HCT116 (cell line): ENCODE measurements at regions not wholly inside any gene's neighbourhood (a gene's known extent, or its start where the extent isn't known, plus 50 kb on each side); places are given as distances from the start of the nearest gene placed in this dataset.

Experiments used
- ATAC-seq: fragments of 200-7000 bp; cut with Tn5 transposase; 2 replicates; pipeline ENCODE4 v1.9.1; 2020; ENCODE audit warnings: mild to moderate bottlenecking, moderate library complexity
- BruUV-seq: library from RNA; stranded (reverse); fragments of 400-500 nt; replicated peaks from 2 replicates; lab custom pipeline; 2021; lab: Mats Ljungman, UMichigan
- CTCF ChIA-PET: fragments of 300-600 bp; sonication (Branson Sonifier 250); formaldehyde crosslinking; loops from one replicate; lab custom pipeline; 2021; ENCODE audit warnings: antibody characterized with exemption; lab: Charles Lee
- POLR2A ChIA-PET: fragments of 300-600, 350-600 bp; sonication (Branson Sonifier 250); formaldehyde crosslinking; loops from one replicate; lab custom pipeline; 2021; ENCODE audit warnings: antibody characterized with exemption; lab: Charles Lee
- RAD21 ChIA-PET, 2 experiments: fragments of 300-600 bp; sonication (Branson Sonifier 250); formaldehyde crosslinking; loops; one replicate each; lab custom pipeline; 2023; ENCODE audit warnings: low total read pairs in 2 of 2; ENCODE audit not compliant: uncharacterized antibody in 2 of 2, unreplicated experiment in 2 of 2, low non-redundant PET in 1 of 2; lab: Charles Lee
- DNase-seq: peaks from one replicate; pipeline ENCODE4 v3.0.0-alpha.2; 2010; ENCODE audit warnings: low read depth, low spot score
- H2AFZ ChIP-seq: fragments of 200-600 bp; shearing (Covaris generic), sonication (generic); 2 replicates; pipeline ENCODE4 v1.6.1; 2017; ENCODE audit warnings: low read depth, mixed run types, mixed read lengths, antibody characterized with exemption, low read length; ENCODE audit not compliant: poor library complexity, severe bottlenecking
- H3K27ac ChIP-seq: 2 replicates; pipeline ENCODE4 v1.5.1; 2012; ENCODE audit warnings: low read depth, low read length
- H3K27me3 ChIP-seq: fragments of 200-600 bp; sonication (generic); 2 replicates; pipeline ENCODE4 v1.6.1; 2016; ENCODE audit warnings: mixed run types, low read length, mixed read lengths; ENCODE audit not compliant: insufficient read depth
- H3K36me3 ChIP-seq, 2 experiments: fragments of 200-500 bp in 1 of 2; fragments of 200-600 bp in 1 of 2; sonication (Bioruptor generic) in 1 of 2; sonication (generic) in 1 of 2; 2 replicates each; pipeline versions ENCODE4 v1.5.1 to v1.6.1; 2014 to 2016; ENCODE audit warnings: low read length in 2 of 2, inconsistent platforms in 1 of 2, mixed read lengths in 1 of 2, mixed run types in 1 of 2; ENCODE audit not compliant: insufficient read depth in 2 of 2, control insufficient read depth in 1 of 2
- H3K4me1 ChIP-seq, 2 experiments: fragments of 200-600 bp in 1 of 2; sonication (generic) in 1 of 2; 2 replicates each; pipeline versions ENCODE4 v1.5.1 to v1.6.1; 2012 to 2017; ENCODE audit warnings: low read length in 2 of 2, inconsistent platforms in 1 of 2, mild to moderate bottlenecking in 1 of 2, mixed read lengths in 1 of 2, mixed run types in 1 of 2, moderate library complexity in 1 of 2; ENCODE audit not compliant: insufficient read depth in 2 of 2, control insufficient read depth in 1 of 2
- H3K4me2 ChIP-seq: fragments of 200-600 bp; sonication (generic); 2 replicates; pipeline ENCODE4 v1.6.1; 2017; ENCODE audit warnings: mixed run types, low read length, mixed read lengths
- H3K4me3 ChIP-seq, 2 experiments: fragments of 200-600 bp in 1 of 2; sonication (generic) in 1 of 2; replicated peaks in 1 of 2; 2 replicates each; pipeline ENCODE4 v1.5.1; 2011 to 2016; ENCODE audit warnings: low read length in 2 of 2, control low read depth in 1 of 2, low read depth in 1 of 2, mild to moderate bottlenecking in 1 of 2, mixed read lengths in 1 of 2, mixed run types in 1 of 2
- H3K79me2 ChIP-seq: fragments of 200-600 bp; sonication (generic); 2 replicates; pipeline ENCODE4 v1.6.1; 2017; ENCODE audit warnings: mild to moderate bottlenecking, mixed run types, low read length, moderate library complexity, mixed read lengths; ENCODE audit not compliant: insufficient read depth
- H3K9ac ChIP-seq: fragments of 200-600 bp; sonication (generic); 2 replicates; pipeline ENCODE4 v1.6.1; 2016; ENCODE audit warnings: low read length, mixed read lengths
- H3K9me2 ChIP-seq: fragments of 200-600 bp; sonication (generic), shearing (Covaris generic); 2 replicates; pipeline ENCODE4 v1.6.1; 2017; ENCODE audit warnings: mixed run types, mild to moderate bottlenecking, moderate library complexity; ENCODE audit not compliant: insufficient read depth
- H3K9me3 ChIP-seq, 2 experiments: fragments of 200-500 bp in 1 of 2; fragments of 200-600 bp in 1 of 2; sonication (Bioruptor generic) in 1 of 2; sonication (generic) in 1 of 2; 2 replicates each; pipeline ENCODE4 v1.6.1; 2014 to 2017; ENCODE audit warnings: low read length in 2 of 2, mixed read lengths in 2 of 2, inconsistent platforms in 1 of 2, low read depth in 1 of 2, mild to moderate bottlenecking in 1 of 2, mixed run types in 1 of 2, moderate library complexity in 1 of 2; ENCODE audit not compliant: control insufficient read depth in 1 of 2, insufficient read depth in 1 of 2
- H4K20me1 ChIP-seq: fragments of 200-600 bp; sonication (generic), shearing (Covaris generic); 2 replicates; pipeline ENCODE4 v1.6.1; 2017; ENCODE audit warnings: mixed run types, mild to moderate bottlenecking, moderate library complexity; ENCODE audit not compliant: insufficient read depth
- EZH2phosphoT487 ChIP-seq: fragments of 200-600 bp; IDR thresholded peaks from 2 replicates; pipeline ENCODE4 v1.6.1; 2018; ENCODE audit warnings: antibody characterized with exemption, borderline replicate concordance
- JUND ChIP-seq: IDR thresholded peaks from 2 replicates; pipeline ENCODE4 v1.6.1; 2012
- MAX ChIP-seq: IDR thresholded peaks from 2 replicates; pipeline ENCODE4 v1.6.1; 2012
- POLR2AphosphoS5 ChIP-seq: IDR thresholded peaks from 2 replicates; pipeline ENCODE4 v1.6.1; 2011; ENCODE audit warnings: mild to moderate bottlenecking, low read depth, low read length, moderate library complexity
- RAD21 ChIP-seq: IDR thresholded peaks from 2 replicates; pipeline ENCODE4 v1.6.1; 2012; ENCODE audit warnings: low read depth, mild to moderate bottlenecking
- TCF7L2 ChIP-seq: IDR thresholded peaks from 2 replicates; pipeline ENCODE4 v1.7.0; 2011; ENCODE audit warnings: borderline replicate concordance, inconsistent platforms; ENCODE audit not compliant: insufficient read depth, insufficient read length; ENCODE audit errors: extremely low read depth
- YY1 ChIP-seq: IDR thresholded peaks from 2 replicates; pipeline ENCODE4 v1.6.1; 2011; ENCODE audit warnings: low read length, low read depth, moderate library complexity, mild to moderate bottlenecking; ENCODE audit not compliant: insufficient replicate concordance; ENCODE audit errors: extremely low read depth
- ZFX ChIP-seq: fragments of 450-650 bp; IDR thresholded peaks from 2 replicates; pipeline ENCODE4 v1.6.1; 2017
- ZNF274 ChIP-seq: fragments of 200-500 bp; sonication (Bioruptor generic); IDR thresholded peaks from 2 replicates; pipeline ENCODE4 v1.6.1; 2014; ENCODE audit warnings: mild to moderate bottlenecking, low read depth, low read length, inconsistent platforms
- intact Hi-C: fragments of 100-400 bp; cut with micrococcal nuclease; formaldehyde crosslinking; loops from 2 replicates; pipeline ENCODE4 v1.10.0; 2022
- TF ChIP-seq, protein P1 (sequence below): IDR thresholded peaks from 2 replicates; pipeline ENCODE4 v1.6.1; 2011; ENCODE audit warnings: mild to moderate bottlenecking, low read length, moderate library complexity; ENCODE audit not compliant: insufficient replicate concordance; ENCODE audit errors: extremely low read depth
- TF ChIP-seq, protein P2 (sequence below), 3 experiments: fragments of 200-600 bp in 1 of 3; sonication (generic) in 1 of 3; IDR thresholded peaks in 2 of 3; conservative IDR thresholded peaks in 1 of 3; 2 replicates each; pipeline ENCODE4 v1.5.1; 2012 to 2017; ENCODE audit warnings: low read depth in 2 of 3, low read length in 2 of 3, antibody characterized with exemption in 1 of 3, borderline replicate concordance in 1 of 3, control low read depth in 1 of 3, mild to moderate bottlenecking in 1 of 3, mixed read lengths in 1 of 3, mixed run types in 1 of 3, moderate library complexity in 1 of 3; ENCODE audit not compliant: insufficient read depth in 1 of 3
- TF ChIP-seq, protein P3 (sequence below): IDR thresholded peaks from 2 replicates; pipeline ENCODE4 v1.6.1; 2012

DNA sequence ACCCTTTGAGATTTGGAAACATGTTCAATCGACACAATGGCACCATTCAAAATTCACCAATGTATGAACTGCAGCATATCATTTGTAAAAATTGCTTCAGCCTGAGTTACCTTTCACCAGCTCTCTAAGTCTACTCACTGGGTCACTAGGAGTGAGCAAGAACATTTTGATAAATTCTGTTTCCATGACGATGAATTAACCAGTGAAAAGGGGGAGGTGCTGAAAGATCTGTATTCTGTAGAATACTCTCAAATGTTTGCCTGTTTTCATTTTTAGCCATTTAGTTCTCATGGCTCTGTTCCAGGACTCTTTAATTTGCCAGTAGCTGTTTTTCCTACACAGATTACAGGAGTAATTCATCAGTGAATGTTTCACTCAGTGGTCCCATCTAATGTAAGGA lies 883.4 kb downstream of the DIAPH3 start:
- TF ChIP-seq, protein P1, sequence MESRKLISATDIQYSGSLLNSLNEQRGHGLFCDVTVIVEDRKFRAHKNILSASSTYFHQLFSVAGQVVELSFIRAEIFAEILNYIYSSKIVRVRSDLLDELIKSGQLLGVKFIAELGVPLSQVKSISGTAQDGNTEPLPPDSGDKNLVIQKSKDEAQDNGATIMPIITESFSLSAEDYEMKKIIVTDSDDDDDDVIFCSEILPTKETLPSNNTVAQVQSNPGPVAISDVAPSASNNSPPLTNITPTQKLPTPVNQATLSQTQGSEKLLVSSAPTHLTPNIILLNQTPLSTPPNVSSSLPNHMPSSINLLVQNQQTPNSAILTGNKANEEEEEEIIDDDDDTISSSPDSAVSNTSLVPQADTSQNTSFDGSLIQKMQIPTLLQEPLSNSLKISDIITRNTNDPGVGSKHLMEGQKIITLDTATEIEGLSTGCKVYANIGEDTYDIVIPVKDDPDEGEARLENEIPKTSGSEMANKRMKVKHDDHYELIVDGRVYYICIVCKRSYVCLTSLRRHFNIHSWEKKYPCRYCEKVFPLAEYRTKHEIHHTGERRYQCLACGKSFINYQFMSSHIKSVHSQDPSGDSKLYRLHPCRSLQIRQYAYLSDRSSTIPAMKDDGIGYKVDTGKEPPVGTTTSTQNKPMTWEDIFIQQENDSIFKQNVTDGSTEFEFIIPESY, result no peak
- TF ChIP-seq, all 23 proteins: peak for 0
- DNase-seq, result no peak
- peaks cover 0 to 21% of the 10 kb centered on the region in 2 experiments; a peak in 2 of 4 replicates for H3K9me3 ChIP-seq
- no peaks in the 10 kb centered on the region for H3K9me2 ChIP-seq
- no TSS peak for BruUV-seq
- RAD21 ChIA-PET, result no interaction called here
- no peaks in the 10 kb centered on the region for H3K4me1 ChIP-seq
- no peaks in the 10 kb centered on the region for H3K27me3 ChIP-seq
- intact Hi-C loops, result no loop called here
- POLR2A ChIA-PET, result no interaction called here
- H3K4me2 ChIP-seq, result no peak overlapping the region
- H3K79me2 ChIP-seq, result no peaks in the 10 kb centered on the region
- no peak overlapping the region for H3K27ac ChIP-seq
- H3K4me3 ChIP-seq, result no peak overlapping the region
- CTCF ChIA-PET, result no interaction called here
- no peak overlapping the region for H3K9ac ChIP-seq
- H3K36me3 ChIP-seq, result no peaks in the 10 kb centered on the region
- no peaks in the 10 kb centered on the region; the same call in 1 of the 2 replicates for H4K20me1 ChIP-seq
- ATAC-seq, result no peak
- H2AFZ ChIP-seq, result no peak overlapping the region

- ATAC-seq (no peak), DNase-seq (no peak)
- no peak for TF ChIP-seq POLR2AphosphoS5
- TF ChIP-seq RAD21, result no peak
- no peak for TF ChIP-seq MAX
- no peak for TF ChIP-seq ZFX
- no peak for TF ChIP-seq ZNF274
- no peak for TF ChIP-seq YY1
- TF ChIP-seq TCF7L2, result no peak
- TF ChIP-seq, protein P2, sequence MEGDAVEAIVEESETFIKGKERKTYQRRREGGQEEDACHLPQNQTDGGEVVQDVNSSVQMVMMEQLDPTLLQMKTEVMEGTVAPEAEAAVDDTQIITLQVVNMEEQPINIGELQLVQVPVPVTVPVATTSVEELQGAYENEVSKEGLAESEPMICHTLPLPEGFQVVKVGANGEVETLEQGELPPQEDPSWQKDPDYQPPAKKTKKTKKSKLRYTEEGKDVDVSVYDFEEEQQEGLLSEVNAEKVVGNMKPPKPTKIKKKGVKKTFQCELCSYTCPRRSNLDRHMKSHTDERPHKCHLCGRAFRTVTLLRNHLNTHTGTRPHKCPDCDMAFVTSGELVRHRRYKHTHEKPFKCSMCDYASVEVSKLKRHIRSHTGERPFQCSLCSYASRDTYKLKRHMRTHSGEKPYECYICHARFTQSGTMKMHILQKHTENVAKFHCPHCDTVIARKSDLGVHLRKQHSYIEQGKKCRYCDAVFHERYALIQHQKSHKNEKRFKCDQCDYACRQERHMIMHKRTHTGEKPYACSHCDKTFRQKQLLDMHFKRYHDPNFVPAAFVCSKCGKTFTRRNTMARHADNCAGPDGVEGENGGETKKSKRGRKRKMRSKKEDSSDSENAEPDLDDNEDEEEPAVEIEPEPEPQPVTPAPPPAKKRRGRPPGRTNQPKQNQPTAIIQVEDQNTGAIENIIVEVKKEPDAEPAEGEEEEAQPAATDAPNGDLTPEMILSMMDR (IDR thresholded peaks at IDR 0.05 in 2 of 3, conservative IDR thresholded peaks at IDR 0.05 in 1 of 3; ENCODE audit: borderline replicate concordance in 1 of 3, insufficient read depth in 1 of 3, low read depth in 2 of 3, low read length in 2 of 3), result no peak
- TF ChIP-seq EZH2phosphoT487, result no peak
- TF ChIP-seq, protein P3, sequence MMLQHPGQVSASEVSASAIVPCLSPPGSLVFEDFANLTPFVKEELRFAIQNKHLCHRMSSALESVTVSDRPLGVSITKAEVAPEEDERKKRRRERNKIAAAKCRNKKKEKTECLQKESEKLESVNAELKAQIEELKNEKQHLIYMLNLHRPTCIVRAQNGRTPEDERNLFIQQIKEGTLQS, result no peak
- TF ChIP-seq JUND, result no peak
- Histone ChIP-seq H3K36me3 (no peaks in the 10 kb centered on the region), H3K4me2 (no peak overlapping the region), H3K9me3 (peaks cover 0 to 23% of the 10 kb centered on the region in 2 experiments; a peak in 2 of 4 replicates), H3K9me2 (no peaks in the 10 kb centered on the region), H3K9ac (no peak overlapping the region), H3K4me1 (no peaks in the 10 kb centered on the region), H3K27me3 (no peaks in the 10 kb centered on the region), H2AFZ (no peak overlapping the region), H3K4me3 (no peak overlapping the region), H3K27ac (no peak overlapping the region), H4K20me1 (no peaks in the 10 kb centered on the region; the same call in 1 of the 2 replicates), H3K79me2 (no peaks in the 10 kb centered on the region)
- CTCF ChIA-PET, result no interaction called here
- RAD21 ChIA-PET, result no interaction called here
- POLR2A ChIA-PET, result no interaction called here
- BruUV-seq, result no TSS peak
- intact Hi-C loops, result no loop called here
Observed at GRCh38 chr13:59281453-59281852, 882.3 kb downstream of the DIAPH3 start.
